ENCODE measurements at regions not wholly inside any gene's neighbourhood (a gene's known extent, or its start where the extent isn't known, plus 50 kb on each side); places are given as distances from the start of the nearest gene placed in this dataset.

DNA sequence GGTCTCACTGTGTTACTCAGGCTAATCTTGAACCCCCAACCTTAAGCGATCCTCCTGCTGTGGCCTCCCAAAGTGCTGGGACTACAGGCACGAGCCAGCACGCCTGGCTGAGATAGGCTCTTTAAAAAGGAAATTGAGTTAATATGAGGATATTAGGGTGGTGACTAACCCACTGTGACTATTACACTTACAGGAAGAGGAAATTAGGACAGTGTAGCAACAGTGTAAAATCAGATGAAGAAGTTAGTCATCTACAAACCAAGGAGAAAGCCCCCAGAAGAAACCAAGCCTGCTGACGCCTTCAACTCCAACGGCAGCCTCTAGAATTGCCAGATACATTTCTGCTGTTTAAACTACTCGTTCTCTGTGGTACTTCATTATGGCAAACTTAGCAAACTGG is 711.9 kb downstream of the SUCLG1 start:
- no peak for DNase-seq

GRCh38 chr2:83744855-83745254 is 714.2 kb downstream of the SUCLG1 start:
- no peak for DNase-seq

DNA sequence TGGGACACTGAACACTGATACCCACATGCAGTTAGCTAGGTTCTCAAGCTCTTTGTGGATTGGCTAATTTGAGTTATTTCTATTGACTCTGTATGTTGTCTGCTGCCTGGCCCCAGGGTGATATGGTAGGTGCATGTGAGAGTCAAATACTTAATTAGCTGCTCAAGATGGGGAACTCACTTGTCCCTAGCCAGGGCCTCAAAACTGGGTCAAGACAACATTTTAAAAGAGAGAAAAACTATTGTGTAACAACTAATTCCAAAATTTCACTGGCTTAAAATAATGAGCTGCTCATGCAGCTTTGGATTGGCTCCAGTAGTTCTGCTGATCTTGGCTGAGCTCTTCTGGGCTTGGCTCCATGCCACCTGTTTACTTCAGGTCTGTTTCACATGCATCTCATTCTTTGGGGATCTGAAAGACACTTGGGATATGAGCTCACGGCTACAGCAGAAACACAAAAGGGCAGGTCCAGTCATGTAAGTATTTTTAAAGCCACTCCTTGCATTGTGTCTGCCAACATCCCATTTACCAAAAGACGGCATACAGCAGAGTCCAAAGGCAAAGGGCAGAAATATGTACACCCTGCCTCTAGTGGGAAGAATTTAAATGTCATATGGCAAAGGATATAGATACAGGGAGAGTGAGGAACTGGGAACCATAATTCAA is 716.8 kb downstream of the SUCLG1 start:
- no peak for DNase-seq

DNA sequence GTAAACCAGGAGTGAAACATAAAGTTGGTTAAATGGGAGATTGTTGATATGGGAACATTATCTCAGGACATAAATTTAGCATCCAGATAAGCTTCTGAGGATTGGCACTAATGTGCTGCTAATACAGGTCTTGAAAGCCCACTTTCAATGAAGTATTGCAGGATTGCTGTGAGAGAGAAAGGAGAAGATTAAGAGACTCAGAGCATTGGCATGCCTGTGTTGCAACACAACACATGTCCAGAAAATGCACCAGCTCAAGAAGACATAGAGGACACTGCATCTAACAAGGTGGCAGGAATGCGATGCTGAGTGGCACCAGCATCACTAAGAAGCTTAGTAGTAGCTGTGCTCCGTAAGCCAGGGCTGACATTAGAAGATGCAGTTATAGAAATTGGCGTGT is 728.9 kb downstream of the SUCLG1 start:
- no peak for DNase-seq

GRCh38 chr2:83725735-83726134 is 733.3 kb downstream of the SUCLG1 start:
- DNase-seq = no peak

GRCh38 chr2:83705146-83705545 is 753.9 kb downstream of the SUCLG1 start:
- no peak for DNase-seq

DNA sequence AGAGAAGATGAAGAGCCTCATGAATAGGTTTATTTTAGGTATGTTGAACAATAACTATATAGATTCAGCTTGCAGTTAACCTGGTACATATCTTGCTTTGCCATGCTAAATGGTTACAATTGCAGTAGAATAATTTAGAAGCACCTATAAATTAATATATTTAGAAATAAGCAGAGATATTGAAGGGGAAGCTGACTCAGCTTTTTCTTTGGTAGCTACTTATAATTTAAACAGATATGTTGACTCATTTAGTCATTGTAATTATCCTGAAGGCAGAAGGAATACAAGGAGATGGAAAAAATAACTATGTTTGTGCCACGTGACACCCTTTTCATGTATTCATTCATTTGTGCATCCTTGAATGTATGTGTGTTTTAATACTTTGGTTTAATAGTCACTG is 755.5 kb downstream of the SUCLG1 start:
- DNase-seq = no peak

GRCh38 chr2:83696838-83697237 is 762.2 kb downstream of the SUCLG1 start:
- DNase-seq = no peak

GRCh38 chr2:83695530-83695929 is 763.5 kb downstream of the SUCLG1 start:
- DNase-seq = no peak

DNA sequence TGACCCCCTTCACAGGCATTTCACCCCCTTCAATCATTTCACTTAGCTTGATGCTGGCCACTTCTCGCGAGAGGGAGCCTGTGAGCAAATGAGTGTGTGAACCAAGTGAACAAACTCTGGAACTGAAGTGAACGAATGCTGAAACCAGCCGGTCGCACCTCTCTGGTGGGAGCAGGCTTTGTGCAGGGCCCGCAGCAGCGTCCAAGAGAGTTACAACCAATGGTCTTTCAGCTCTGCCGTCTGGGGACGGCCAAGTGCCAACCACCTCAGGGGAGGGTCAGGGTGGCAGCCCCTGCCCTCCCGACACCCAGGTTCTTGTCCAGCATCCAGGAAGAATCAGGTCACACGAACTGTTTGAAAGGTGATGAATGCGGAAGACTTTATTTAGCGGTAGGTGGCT is 764.0 kb downstream of the SUCLG1 start:
- no peak for DNase-seq

DNA sequence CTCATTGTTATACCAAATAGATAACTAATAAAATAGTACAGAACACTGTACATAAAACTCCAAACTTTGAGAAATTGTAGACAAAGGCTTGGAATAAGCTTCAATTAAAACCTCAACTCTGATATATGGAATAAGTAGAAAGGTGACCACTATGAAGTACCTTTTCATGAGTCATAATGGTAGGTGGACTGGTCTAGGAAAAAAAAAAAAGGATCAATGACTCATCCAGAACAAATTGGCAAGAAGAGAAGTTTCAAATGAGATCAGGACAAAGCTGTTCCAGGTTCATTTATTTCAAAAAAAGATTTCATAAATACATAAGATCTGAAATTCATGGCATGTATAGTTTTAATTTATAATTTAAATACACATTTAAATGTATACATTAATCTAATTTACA is 769.7 kb downstream of the SUCLG1 start:
- DNase-seq = no peak

DNA sequence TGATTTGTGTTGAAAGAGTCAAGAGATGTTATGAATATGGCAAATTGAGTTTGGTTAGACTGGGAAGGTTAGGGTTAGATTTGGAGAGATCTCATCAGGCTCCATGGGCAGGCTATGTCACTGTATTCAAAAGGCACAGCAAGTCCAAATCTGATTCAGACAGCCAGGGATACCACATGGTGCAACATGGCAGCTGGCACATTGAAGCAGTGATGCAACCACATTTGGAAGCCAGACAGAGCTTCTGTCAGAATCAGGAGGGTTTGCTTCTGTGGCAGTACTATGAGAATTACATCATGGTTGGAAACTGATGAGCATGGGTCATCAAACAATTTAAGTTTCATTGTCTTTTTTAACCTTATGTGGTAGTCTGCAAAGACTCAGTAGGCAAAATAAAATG is 772.2 kb downstream of the SUCLG1 start:
- DNase-seq = no peak

GRCh38 chr2:83674050-83674449 is 785.0 kb downstream of the SUCLG1 start:
- no peak for DNase-seq

DNA sequence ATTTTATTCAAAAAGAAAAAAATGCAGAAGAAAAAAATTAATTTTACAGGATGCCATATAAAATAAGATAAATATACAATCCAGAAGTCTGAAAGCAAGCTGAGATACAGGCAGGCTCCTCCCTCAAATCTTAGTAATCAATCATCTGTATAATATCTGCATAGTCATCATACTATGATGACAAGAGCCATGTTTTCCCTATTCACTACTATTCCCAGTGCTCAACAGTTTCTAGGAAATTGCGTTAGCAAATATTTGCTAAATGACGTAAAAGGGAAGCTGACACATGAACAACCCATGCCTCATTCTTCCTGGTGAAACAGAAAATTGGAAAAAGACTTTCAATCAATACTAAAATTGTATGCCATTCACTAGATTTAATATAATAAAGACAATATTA is 793.2 kb downstream of the SUCLG1 start:
- no peak for DNase-seq

DNA sequence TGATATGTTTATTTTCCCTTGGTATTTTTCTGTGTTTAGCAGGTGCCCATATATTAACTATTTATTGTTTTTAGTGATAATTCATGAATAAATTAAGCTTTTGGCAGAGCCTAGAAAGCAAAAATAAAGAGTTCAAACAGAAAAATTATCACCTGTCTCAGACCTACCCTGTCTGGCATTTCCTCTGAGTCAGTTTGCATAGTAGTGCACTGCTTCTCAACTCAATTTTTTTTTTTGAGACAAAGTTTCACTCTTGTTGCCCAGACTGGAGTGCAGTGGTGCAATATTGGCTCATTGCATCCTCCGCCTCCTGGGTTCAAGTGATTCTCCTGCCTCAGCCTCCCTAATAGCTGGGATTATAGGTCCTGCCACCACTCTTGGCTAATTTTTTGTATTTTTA is 793.9 kb downstream of the SUCLG1 start:
- DNase-seq = no peak

GRCh38 chr2:83661711-83662110 is 797.4 kb downstream of the SUCLG1 start:
- no peak for DNase-seq

GRCh38 chr2:83654091-83654611 is 804.9 kb downstream of the SUCLG1 start:
- no peak for DNase-seq

DNA sequence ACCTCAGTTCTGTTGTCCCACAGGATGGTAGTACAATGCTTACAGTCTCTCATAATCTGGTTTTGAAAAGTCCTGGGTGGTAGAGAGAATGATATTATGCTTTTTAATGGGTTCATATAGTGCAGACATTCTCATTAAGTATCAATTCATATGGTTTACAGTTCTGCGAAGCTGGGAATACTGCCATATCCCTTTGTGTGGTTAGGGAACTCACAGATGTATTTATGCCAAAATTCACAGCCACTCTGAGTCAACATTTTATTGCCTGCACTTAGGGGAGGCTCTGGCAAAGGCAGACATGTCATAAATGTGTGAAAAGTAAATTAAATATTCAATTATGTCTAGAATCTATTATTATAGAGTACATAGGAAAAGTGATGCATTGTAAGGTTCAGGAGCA is 808.2 kb downstream of the SUCLG1 start:
- no peak for DNase-seq

- no peak for DNase-seq
Measured at GRCh38 chr2:83650161-83650560, 808.9 kb downstream of the SUCLG1 start.

DNA sequence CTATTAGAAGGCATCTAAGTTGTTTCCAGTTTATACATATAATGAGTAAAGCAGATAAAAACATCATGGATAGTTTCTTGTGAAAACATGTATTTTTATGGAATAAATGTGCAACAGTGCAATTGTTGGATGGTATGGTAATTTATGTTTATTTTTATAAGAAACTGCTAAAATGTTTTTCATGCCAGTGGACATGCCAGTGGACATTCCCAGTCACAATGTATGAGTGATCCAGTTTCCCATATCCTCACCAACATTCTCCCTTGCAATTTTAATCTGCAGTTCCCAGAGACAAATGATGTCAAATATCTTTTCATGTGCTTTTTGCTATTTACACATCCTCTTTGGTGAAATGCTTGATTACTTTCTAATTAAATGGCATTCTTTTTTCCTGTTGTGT is 818.6 kb downstream of the SUCLG1 start:
- DNase-seq = no peak

- no peak for DNase-seq
Measured at GRCh38 chr2:83633423-83633822, 825.7 kb downstream of the SUCLG1 start.

GRCh38 chr2:83630351-83630750 is 828.7 kb downstream of the SUCLG1 start:
- no peak for DNase-seq

GRCh38 chr2:83615511-83615910 is 843.6 kb downstream of the SUCLG1 start:
- DNase-seq = no peak

DNA sequence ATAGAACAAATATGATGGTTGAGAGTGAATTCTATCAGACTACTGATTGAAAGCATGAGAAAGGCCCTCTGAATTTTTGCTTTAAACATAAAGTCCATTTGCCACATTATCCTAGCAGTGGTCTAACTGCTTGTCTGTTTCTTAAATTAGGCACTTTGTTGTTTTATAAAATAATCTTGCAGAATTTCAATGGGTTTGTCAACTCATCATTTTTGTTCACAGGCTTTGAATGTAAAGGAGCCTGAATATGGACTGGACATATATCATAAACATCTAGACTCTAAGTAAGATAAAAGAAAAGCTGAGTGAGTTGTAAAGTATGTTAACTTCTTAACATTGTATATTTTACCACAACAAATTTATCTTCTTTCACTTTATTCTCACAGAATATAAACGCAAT is 845.9 kb downstream of the SUCLG1 start:
- DNase-seq = no peak

GRCh38 chr2:83602753-83603152 is 856.3 kb downstream of the SUCLG1 start:
- DNase-seq = no peak

Measured in activated naive CD4-positive, alpha-beta T cell treated with Interleukin-2 at 50 U/mL for 16 hours (primary cell).